BLaER1 (cell line): ENCODE measurements at regions not wholly inside any gene's neighbourhood (a gene's known extent, or its start where the extent isn't known, plus 50 kb on each side); places are given as distances from the start of the nearest gene placed in this dataset.
"Not testable (repeated sequence)": the region's sequence is repeated elsewhere in the genome, so short reads cannot be mapped to it uniquely, and the experiment has no call there.

Experiments
- H3K27ac ChIP-seq: shearing (Covaris generic); formaldehyde crosslinking; 2 replicates; pipeline ENCODE4 v1.8.1; 2022
- H3K27me3 ChIP-seq: shearing (Covaris generic); formaldehyde crosslinking; 2 replicates; pipeline ENCODE4 v1.8.1; 2022
- H3K36me3 ChIP-seq: shearing (Covaris generic); formaldehyde crosslinking; 2 replicates; pipeline ENCODE4 v1.8.1; 2022
- H3K4me1 ChIP-seq: shearing (Covaris generic); formaldehyde crosslinking; 2 replicates; pipeline ENCODE4 v1.8.1; 2022
- H3K4me2 ChIP-seq: shearing (Covaris generic); formaldehyde crosslinking; 2 replicates; pipeline ENCODE4 v1.8.1; 2022
- H3K4me3 ChIP-seq: shearing (Covaris generic); formaldehyde crosslinking; 2 replicates; pipeline ENCODE4 v1.8.1; 2022
- H3K9ac ChIP-seq: shearing (Covaris generic); formaldehyde crosslinking; 2 replicates; pipeline ENCODE4 v1.8.1; 2022
- H3K9me3 ChIP-seq: shearing (Covaris generic); formaldehyde crosslinking; 2 replicates; pipeline ENCODE4 v1.8.1; 2022
- H4K20me1 ChIP-seq: shearing (Covaris generic); formaldehyde crosslinking; 2 replicates; pipeline ENCODE4 v1.8.1; 2022
- Cebpa-rat ChIP-seq: shearing (Covaris generic); IDR thresholded peaks from 2 replicates; pipeline ENCODE4 v1.8.1; 2022

- Histone ChIP-seq H3K27ac (no peak overlapping the region), H3K4me1 (no peaks in the 10 kb centered on the region), H3K36me3 (no peaks in the 10 kb centered on the region), H3K4me2 (no peak overlapping the region), H3K9ac (no peak overlapping the region), H4K20me1 (no peaks in the 10 kb centered on the region), H3K9me3 (peaks cover 12% of the 10 kb centered on the region), H3K4me3 (no peak overlapping the region), H3K27me3 (no peaks in the 10 kb centered on the region)
- TF ChIP-seq Cebpa-rat: no peak
These were observed 192.2 kb downstream of the RFPL4B start for GRCh38 chr6:112539355-112539754.

- H3K27me3 ChIP-seq, H3K36me3 ChIP-seq, H3K27ac ChIP-seq, H3K9ac ChIP-seq, H3K4me1 ChIP-seq, H3K4me2 ChIP-seq, H4K20me1 ChIP-seq, H3K4me3 ChIP-seq: not testable (repeated sequence)
- H3K9me3 ChIP-seq: peaks cover 12% of the 10 kb centered on the region
These were observed 194.7 kb downstream of the RFPL4B start for GRCh38 chr6:112541847-112542246.

- H3K4me3 ChIP-seq, H3K27ac ChIP-seq, H3K9me3 ChIP-seq, H3K4me2 ChIP-seq, H3K27me3 ChIP-seq, H3K4me1 ChIP-seq, H3K36me3 ChIP-seq, H4K20me1 ChIP-seq, H3K9ac ChIP-seq: not testable (repeated sequence)
These were observed 200.4 kb downstream of the RFPL4B start for GRCh38 chr6:112547321-112548085.

- TF ChIP-seq Cebpa-rat: no peak
- no peaks in the 10 kb centered on the region for H4K20me1 ChIP-seq
- H3K36me3 ChIP-seq: no peaks in the 10 kb centered on the region
These were observed 202.6 kb downstream of the RFPL4B start for GRCh38 chr6:112549749-112550148.

GRCh38 chr6:112557435-112557834 lies 210.3 kb downstream of the RFPL4B start:
- Histone ChIP-seq H3K27ac (no peak overlapping the region), H3K36me3 (no peaks in the 10 kb centered on the region)

More at GRCh38 chr6:112549749-112550148, 202.6 kb downstream of the RFPL4B start:
- Histone ChIP-seq H3K9ac (no peak overlapping the region), H3K4me2 (no peak overlapping the region), H3K4me1 (no peaks in the 10 kb centered on the region), H3K27me3 (no peaks in the 10 kb centered on the region), H3K9me3 (peaks cover 7% of the 10 kb centered on the region; the same call in 1 of the 2 replicates), H3K4me3 (no peak overlapping the region), H3K27ac (no peak overlapping the region)

GRCh38 chr6:112557961-112558360 lies 210.8 kb downstream of the RFPL4B start:
- TF ChIP-seq Cebpa-rat: no peak
- H3K9me3 ChIP-seq: no peaks in the 10 kb centered on the region
- H3K27me3 ChIP-seq: no peaks in the 10 kb centered on the region
- H3K27ac ChIP-seq: no peak overlapping the region
- H4K20me1 ChIP-seq: no peaks in the 10 kb centered on the region
- H3K4me1 ChIP-seq: no peaks in the 10 kb centered on the region
- H3K4me3 ChIP-seq: no peak overlapping the region
- no peak overlapping the region for H3K4me2 ChIP-seq
- no peak overlapping the region for H3K9ac ChIP-seq
- H3K36me3 ChIP-seq: no peaks in the 10 kb centered on the region

More at GRCh38 chr6:112557435-112557834, 210.3 kb downstream of the RFPL4B start:
- H3K4me2 ChIP-seq: no peak overlapping the region
- no peak overlapping the region for H3K9ac ChIP-seq
- TF ChIP-seq Cebpa-rat: no peak
- no peak overlapping the region for H3K4me3 ChIP-seq
- H3K27me3 ChIP-seq: no peaks in the 10 kb centered on the region
- H4K20me1 ChIP-seq: no peaks in the 10 kb centered on the region
- no peaks in the 10 kb centered on the region for H3K9me3 ChIP-seq
- H3K4me1 ChIP-seq: no peaks in the 10 kb centered on the region

- Histone ChIP-seq H3K27ac (no peak overlapping the region), H3K9ac (no peak overlapping the region), H3K27me3 (no peaks in the 10 kb centered on the region), H3K9me3 (no peaks in the 10 kb centered on the region), H3K4me3 (no peak overlapping the region), H3K4me1 (no peaks in the 10 kb centered on the region), H4K20me1 (no peaks in the 10 kb centered on the region), H3K36me3 (no peaks in the 10 kb centered on the region), H3K4me2 (no peak overlapping the region)
- no peak for TF ChIP-seq Cebpa-rat
These were observed 213.5 kb downstream of the RFPL4B start for GRCh38 chr6:112560651-112561050.

- no peaks in the 10 kb centered on the region for H3K27me3 ChIP-seq
- H3K27ac ChIP-seq: no peak overlapping the region
- no peaks in the 10 kb centered on the region for H4K20me1 ChIP-seq
- no peaks in the 10 kb centered on the region for H3K4me1 ChIP-seq
- H3K9ac ChIP-seq: no peak overlapping the region
- no peak for TF ChIP-seq Cebpa-rat
- H3K36me3 ChIP-seq: no peaks in the 10 kb centered on the region
- no peaks in the 10 kb centered on the region for H3K9me3 ChIP-seq
- H3K4me3 ChIP-seq: no peak overlapping the region
- H3K4me2 ChIP-seq: no peak overlapping the region
These were observed 215.4 kb downstream of the RFPL4B start for GRCh38 chr6:112562301-112563231.

- H3K4me3 ChIP-seq: no peak overlapping the region
- no peaks in the 10 kb centered on the region for H3K4me1 ChIP-seq
- H3K9me3 ChIP-seq: no peaks in the 10 kb centered on the region
- no peak overlapping the region for H3K4me2 ChIP-seq
- H3K27ac ChIP-seq: no peak overlapping the region
- H3K9ac ChIP-seq: no peak overlapping the region
- H4K20me1 ChIP-seq: no peaks in the 10 kb centered on the region
- H3K36me3 ChIP-seq: no peaks in the 10 kb centered on the region
- TF ChIP-seq Cebpa-rat: no peak
- no peaks in the 10 kb centered on the region for H3K27me3 ChIP-seq
These were observed 216.2 kb downstream of the RFPL4B start for GRCh38 chr6:112563368-112563767.

- TF ChIP-seq Cebpa-rat: no peak
- H3K36me3 ChIP-seq: no peaks in the 10 kb centered on the region
- H3K27ac ChIP-seq: no peak overlapping the region
- H3K9ac ChIP-seq: no peak overlapping the region
- H3K4me1 ChIP-seq: no peaks in the 10 kb centered on the region
- H3K4me3 ChIP-seq: no peak overlapping the region
- no peak overlapping the region for H3K4me2 ChIP-seq
- no peaks in the 10 kb centered on the region for H4K20me1 ChIP-seq
- no peaks in the 10 kb centered on the region for H3K9me3 ChIP-seq
- no peaks in the 10 kb centered on the region for H3K27me3 ChIP-seq
These were observed 220.9 kb downstream of the RFPL4B start for GRCh38 chr6:112568066-112568465.
